Anterior cingulate cortex (tissue), 58 donors: ENCODE measurements at regions not wholly inside any gene's neighbourhood (a gene's known extent, or its start where the extent isn't known, plus 50 kb on each side); places are given as distances from the start of the nearest gene placed in this dataset.
"Not testable (repeated sequence)": the region's sequence is repeated elsewhere in the genome, so short reads cannot be mapped to it uniquely, and the experiment has no call there.

ENCODE experiments used
- DNase-seq, 58 donors: peaks; one replicate each; lab custom pipeline; 2025; lab: John Stamatoyannopoulos, UW

DNA sequence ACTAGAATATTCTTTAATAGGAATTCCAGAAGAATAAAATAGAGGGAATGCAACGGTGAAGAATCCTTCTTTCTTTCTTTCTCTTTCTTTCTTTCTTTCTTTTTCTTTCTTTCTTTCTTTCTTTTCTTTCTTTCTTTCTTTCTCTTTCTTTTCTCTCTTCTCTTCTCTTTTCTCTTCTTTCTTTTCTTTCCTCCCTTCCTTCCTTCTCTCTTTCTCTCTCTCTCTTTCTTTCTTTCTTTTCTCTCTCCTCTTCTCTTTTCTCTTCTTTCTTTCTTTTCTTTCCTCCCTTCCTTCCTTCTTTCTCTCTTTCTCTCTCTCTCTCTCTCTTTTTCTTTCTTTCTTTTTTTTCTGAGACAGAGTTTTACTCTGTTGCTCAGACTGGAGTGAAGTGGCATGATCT is 160.8 kb upstream of the PRICKLE1 start:
- no peak for DNase-seq

DNA sequence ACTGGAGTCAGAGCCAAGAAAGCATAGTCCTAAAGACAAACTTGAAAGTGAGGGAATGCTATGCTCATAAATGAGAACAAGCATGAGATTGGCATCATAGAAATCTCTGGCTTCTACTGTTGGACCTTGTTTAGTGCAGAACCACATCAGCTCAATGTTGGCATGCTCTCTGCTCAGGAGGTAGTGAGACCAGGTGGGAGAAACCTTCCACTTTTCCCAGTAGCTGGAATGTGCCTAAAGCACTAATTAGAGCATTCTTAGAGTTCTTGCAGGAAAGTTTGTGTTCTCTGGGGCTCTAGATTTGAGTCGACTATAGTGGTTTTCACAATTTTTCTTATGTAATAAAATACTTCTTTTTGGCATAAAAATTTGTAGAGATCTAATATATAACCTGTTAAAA is 159.7 kb upstream of the PRICKLE1 start:
- DNase-seq = no peak

DNA sequence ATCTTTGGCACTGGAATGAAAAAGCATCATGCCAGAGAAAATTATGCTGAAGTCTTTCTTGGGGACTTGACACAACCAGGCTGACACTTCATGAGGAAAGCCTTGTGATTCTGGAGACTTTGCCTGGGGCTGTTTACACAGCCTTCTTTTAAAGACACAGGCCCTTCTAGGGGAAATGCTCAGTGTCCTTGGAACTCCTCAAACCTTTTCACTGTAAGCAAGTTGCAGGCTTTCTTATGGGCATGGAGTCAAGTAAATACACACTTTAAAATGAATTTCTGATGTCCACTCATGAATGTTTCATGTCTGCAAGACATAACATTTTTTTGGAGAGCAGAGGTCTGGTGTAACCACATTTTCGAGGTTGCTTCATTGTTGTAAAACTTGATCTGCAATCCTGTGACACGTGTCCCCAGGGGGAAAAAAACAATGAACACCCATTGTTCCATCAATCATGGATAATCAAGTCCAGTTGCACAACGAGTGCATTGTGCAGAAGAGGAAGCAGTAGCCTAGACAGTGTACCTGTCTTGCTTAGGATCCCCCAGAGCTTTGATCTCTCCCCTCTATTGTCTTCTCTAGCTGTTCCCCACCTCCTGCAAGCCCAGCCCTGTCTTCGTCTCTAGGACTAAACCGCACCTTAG is 155.1 kb upstream of the PRICKLE1 start:
- DNase-seq = no peak

DNA sequence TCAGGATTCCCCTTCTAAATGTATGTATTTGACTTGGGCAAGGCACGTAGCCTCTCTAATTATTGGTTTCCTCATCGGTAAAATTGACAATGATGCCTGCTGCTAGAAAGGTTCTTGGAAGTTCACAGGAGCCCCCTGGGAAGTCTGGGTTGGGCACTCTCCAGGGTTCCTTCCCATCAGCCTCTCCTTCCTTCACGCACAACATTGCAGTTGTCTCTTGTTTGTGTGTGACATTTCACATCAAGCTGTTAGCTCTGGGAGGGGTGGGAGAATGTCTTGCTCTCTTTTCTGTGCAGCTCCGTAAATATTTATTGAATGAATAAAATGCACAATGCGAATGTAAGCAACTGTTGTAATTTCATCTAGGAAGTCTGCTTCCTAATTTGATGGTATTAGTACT is 153.2 kb upstream of the PRICKLE1 start:
- no peak for DNase-seq

GRCh38 chr12:42741771-42742510 is 152.4 kb upstream of the PRICKLE1 start:
- no peak for DNase-seq

- no peak for DNase-seq
Observed at GRCh38 chr12:42741091-42741490, 151.5 kb upstream of the PRICKLE1 start.

DNA sequence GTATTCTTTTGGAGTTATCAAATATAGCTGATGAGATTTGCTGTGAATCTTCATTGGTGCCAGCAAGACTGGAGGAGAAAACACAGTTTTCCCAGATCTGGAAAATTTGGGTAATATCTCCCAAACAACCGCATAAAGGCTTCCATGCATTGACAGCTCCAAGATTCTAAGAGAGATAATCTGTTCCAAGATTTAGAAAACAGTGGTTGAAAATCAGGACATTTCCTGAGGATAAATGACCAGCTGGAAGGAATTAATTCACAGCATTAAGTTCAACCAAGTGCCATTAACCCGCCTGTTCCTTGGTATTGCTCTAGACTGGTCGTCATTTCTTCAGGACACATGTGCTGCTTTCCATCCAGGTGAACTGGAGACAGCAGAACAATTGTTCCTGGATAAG is 147.9 kb upstream of the PRICKLE1 start:
- no peak for DNase-seq

- peak in 12 of 58 donors; percentile 1 to 28 (median 12) for DNase-seq
Observed at GRCh38 chr12:42735861-42736361, 146.4 kb upstream of the PRICKLE1 start.

DNA sequence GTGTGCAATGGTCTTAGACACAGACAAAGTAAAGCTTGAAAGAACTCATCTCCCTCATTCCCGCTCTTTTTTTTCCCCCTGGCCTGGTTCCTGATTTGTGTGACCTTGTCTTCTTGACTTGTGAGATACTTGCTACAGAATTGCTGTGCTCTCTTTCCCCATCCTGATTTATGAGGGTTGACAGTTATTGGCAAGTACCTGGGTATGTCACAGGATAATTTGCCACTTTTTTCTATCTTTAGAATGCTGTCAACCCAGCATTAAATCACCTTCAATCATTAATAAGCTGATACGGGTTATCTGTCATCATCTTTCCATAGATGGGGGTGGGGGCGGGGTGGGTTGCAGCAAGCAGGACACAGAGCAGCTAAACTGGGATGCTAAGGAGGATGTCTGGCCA is 144.4 kb upstream of the PRICKLE1 start:
- no peak for DNase-seq

- DNase-seq = no peak
Observed at GRCh38 chr12:42732908-42733411, 143.4 kb upstream of the PRICKLE1 start.

DNA sequence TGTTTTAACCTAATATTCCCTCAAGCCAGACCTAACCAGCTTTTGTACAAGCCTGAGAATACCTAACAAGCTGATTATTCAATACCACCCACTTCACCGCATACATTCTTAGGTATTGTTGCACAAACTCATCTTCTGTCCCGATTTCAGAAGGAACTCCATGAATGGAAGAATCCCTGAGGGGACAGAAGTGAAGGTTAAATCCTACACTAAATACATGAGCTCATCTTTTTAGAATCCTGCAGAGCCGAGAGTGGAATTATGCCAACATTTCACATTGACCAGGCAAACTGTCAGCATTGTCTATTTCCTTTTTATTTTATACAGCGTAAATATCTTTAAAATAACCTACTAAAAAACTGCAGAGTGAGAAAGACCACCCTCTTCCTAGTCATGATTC is 140.7 kb upstream of the PRICKLE1 start:
- no peak for DNase-seq

DNA sequence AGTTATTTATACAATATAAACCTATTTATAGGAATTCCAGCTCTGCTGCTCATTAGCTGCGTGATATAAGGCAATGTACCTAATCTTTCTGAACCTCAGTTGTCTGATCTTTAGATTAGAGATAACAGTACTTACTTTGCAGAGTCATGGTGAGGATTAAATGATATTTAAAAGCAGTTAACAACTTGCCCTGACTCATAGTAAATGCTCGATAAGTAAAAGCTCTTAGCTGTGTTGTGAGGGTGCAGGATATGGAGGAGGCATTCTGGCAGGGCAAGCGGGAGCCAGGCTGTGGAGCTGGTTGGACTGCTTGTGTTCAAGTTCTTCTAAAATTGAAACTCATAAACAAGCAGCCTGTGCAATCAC is 140.0 kb upstream of the PRICKLE1 start:
- peak in 26 of 58 donors; percentile 4 to 66 (median 18) for DNase-seq

DNA sequence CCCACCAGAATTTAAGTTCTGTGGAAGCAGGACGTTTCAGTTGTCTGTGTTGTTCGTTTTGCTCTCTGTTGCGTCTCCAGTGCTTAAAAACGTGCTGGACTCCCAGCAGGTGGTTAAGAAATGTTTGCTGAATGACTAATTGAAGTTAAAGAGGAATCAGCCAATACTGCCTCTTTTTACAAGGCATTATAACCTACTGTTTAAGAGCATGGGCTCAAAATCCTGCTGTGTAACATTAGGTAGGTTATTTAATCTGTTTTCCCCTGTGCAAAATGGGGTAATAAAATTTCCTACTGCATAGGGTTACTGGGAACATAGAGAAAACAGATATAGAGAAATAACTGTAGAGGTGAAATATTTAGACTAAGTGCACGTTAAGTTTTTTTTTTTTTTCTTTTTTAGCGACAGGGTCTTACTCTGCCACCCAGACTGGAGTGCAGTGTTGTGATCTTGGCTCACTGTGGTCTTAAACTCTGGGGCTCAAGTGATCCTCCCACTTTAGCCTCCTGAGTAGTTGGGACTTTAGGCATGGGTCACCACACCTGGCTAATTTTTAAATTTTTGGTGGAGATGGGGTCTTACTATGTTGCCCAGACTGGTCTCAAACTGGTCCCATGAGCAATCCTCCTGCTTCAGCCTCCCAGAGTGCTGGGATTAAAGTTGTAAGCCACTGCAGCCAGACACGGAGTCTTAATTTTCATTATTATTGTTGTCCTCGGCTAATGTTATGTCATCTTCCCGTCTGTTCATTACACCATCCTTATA is 139.4 kb upstream of the PRICKLE1 start:
- no peak for DNase-seq

DNA sequence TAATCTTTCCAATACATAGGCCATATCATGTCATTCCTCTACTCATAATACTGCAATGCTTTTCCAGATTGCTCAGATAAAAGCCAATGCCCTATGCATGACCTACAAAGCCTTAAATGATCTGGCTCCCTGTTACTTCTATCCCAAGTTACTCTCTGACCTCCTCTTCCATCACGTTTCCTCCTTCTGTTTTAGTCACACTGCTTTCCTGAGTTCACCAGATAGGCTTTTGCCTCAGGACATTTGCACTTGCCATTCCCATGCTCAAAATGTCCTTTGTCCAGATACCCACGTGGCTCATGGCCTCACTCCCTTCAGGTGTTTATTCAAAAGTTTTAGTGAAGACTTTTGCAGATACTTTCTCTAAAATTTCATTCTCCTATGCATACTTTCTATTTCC is 138.7 kb upstream of the PRICKLE1 start:
- DNase-seq = no peak

GRCh38 chr12:42725809-42726208 is 136.3 kb upstream of the PRICKLE1 start:
- DNase-seq = no peak

DNA sequence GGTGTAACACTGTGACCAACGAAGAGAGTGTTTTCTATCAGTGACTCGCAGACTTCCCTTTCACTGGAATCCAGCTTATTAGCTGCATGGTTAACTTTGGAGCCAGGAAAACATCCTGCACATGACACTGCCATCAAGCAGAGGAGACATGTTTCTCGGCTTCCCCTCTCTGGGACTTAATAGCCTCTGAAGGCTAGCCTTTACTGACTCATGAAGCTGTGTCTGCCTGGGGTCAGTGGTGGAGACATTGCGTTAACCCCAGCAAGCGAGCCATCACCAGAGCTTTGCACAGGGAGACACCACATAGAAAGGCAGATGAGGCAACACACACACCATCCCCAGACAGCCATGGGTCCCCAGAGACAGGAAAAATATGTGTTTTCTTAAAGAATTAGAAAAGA is 126.9 kb upstream of the PRICKLE1 start:
- DNase-seq = no peak

- not testable (repeated sequence) for DNase-seq
Observed at GRCh38 chr12:42713566-42713965, 124.0 kb upstream of the PRICKLE1 start.

DNA sequence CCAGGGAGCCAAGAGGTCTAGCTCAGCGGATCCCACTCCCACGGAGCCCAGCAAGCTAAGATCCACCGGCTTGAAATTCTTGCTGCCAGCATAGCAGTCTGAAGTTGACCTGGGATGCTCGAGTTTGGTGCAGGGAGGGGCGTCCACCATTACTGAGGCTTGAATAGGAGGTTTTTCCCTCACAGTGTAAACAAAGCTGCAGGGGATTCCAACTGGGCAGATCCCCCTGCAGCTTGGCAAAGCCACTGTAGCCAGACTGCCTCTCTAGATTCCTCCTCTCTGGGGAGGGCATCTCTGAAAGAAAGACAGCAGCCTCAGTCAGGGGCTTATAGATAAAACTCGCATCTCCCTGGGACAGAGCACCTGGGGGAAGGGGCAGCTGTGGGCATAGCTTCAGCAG is 118.8 kb upstream of the PRICKLE1 start:
- DNase-seq = not testable (repeated sequence)

GRCh38 chr12:42707312-42708226 is 118.0 kb upstream of the PRICKLE1 start:
- DNase-seq = peak in 18 of 58 donors; percentile 1 to 29 (median 12)

GRCh38 chr12:42706321-42706720 is 116.8 kb upstream of the PRICKLE1 start:
- DNase-seq = no peak
